ENCODE measurements at regions not wholly inside any gene's neighbourhood (a gene's known extent, or its start where the extent isn't known, plus 50 kb on each side); places are given as distances from the start of the nearest gene placed in this dataset.

GRCh38 chr2:43119303-43119702 lies 107.1 kb downstream of the ZFP36L2 start:
- no peak overlapping the region for H2AFZ ChIP-seq (ENCODE audit: low read length)
- H3K9ac ChIP-seq (ENCODE audit: low read depth, low read length, poor library complexity, severe bottlenecking) = no peak overlapping the region
- peaks cover under 1% of the 10 kb centered on the region for H3K4me1 ChIP-seq (ENCODE audit: insufficient read depth, low read length, poor library complexity, severe bottlenecking)
- no peaks in the 10 kb centered on the region for H3K9me2 ChIP-seq (replicated peaks; ENCODE audit: low read depth, low read length)
- no peaks in the 10 kb centered on the region for H4K20me1 ChIP-seq (ENCODE audit: insufficient read depth, low read length, poor library complexity, severe bottlenecking)
- H3K36me3 ChIP-seq (ENCODE audit: insufficient read depth, low read length) = no peaks in the 10 kb centered on the region
- H3K27me3 ChIP-seq (ENCODE audit: insufficient read depth, low read length, poor library complexity, severe bottlenecking) = no peaks in the 10 kb centered on the region
- H3F3A ChIP-seq (ENCODE audit: low read depth) = no peaks in the 10 kb centered on the region
- H3K4me2 ChIP-seq (ENCODE audit: low read depth, low read length, poor library complexity, severe bottlenecking) = no peak overlapping the region
- TF ChIP-seq CTCF (conservative IDR thresholded peaks at IDR 0.05; ENCODE audit: low read length) (no peak), EZH2phosphoT487 (IDR thresholded peaks at IDR 0.05; ENCODE audit: borderline replicate concordance) (no peak)
- no peaks in the 10 kb centered on the region for H3K79me2 ChIP-seq (ENCODE audit: insufficient read depth, low read length)
- no peaks in the 10 kb centered on the region for H3K9me3 ChIP-seq (ENCODE audit: insufficient read depth, low read depth, low read length)
- H3K4me3 ChIP-seq (ENCODE audit: low read length, poor library complexity, severe bottlenecking) = no peak overlapping the region

- Histone ChIP-seq H3K79me2 (ENCODE audit: insufficient read depth, low read length) (no peaks in the 10 kb centered on the region), H3K4me1 (ENCODE audit: insufficient read depth, low read length, poor library complexity, severe bottlenecking) (peaks cover 4% of the 10 kb centered on the region), H3K9me2 (replicated peaks; ENCODE audit: low read depth, low read length) (no peaks in the 10 kb centered on the region), H3K36me3 (ENCODE audit: insufficient read depth, low read length) (no peaks in the 10 kb centered on the region), H3K27me3 (ENCODE audit: insufficient read depth, low read length, poor library complexity, severe bottlenecking) (no peaks in the 10 kb centered on the region), H3K9me3 (ENCODE audit: insufficient read depth, low read depth, low read length) (no peaks in the 10 kb centered on the region), H3K4me2 (ENCODE audit: low read depth, low read length, poor library complexity, severe bottlenecking) (no peak overlapping the region), H3K4me3 (ENCODE audit: low read length, poor library complexity, severe bottlenecking) (no peak overlapping the region), H2AFZ (ENCODE audit: low read length) (no peak overlapping the region), H3F3A (ENCODE audit: low read depth) (no peaks in the 10 kb centered on the region), H3K9ac (ENCODE audit: low read depth, low read length, poor library complexity, severe bottlenecking) (no peak overlapping the region), H4K20me1 (ENCODE audit: insufficient read depth, low read length, poor library complexity, severe bottlenecking) (no peaks in the 10 kb centered on the region)
- TF ChIP-seq CTCF (conservative IDR thresholded peaks at IDR 0.05; ENCODE audit: low read length) (no peak), EZH2phosphoT487 (IDR thresholded peaks at IDR 0.05; ENCODE audit: borderline replicate concordance) (no peak)
Observed at GRCh38 chr2:43117521-43118143, 108.8 kb downstream of the ZFP36L2 start.

- no peak overlapping the region for H3K9ac ChIP-seq (ENCODE audit: low read depth, low read length, poor library complexity, severe bottlenecking)
- no peaks in the 10 kb centered on the region for H4K20me1 ChIP-seq (ENCODE audit: insufficient read depth, low read length, poor library complexity, severe bottlenecking)
- no peaks in the 10 kb centered on the region for H3K79me2 ChIP-seq (ENCODE audit: insufficient read depth, low read length)
- H3K27me3 ChIP-seq (ENCODE audit: insufficient read depth, low read length, poor library complexity, severe bottlenecking) = no peaks in the 10 kb centered on the region
- H3F3A ChIP-seq (ENCODE audit: low read depth) = no peaks in the 10 kb centered on the region
- no peaks in the 10 kb centered on the region for H3K9me2 ChIP-seq (replicated peaks; ENCODE audit: low read depth, low read length)
- peaks cover 4% of the 10 kb centered on the region for H3K4me1 ChIP-seq (ENCODE audit: insufficient read depth, low read length, poor library complexity, severe bottlenecking)
- H3K36me3 ChIP-seq (ENCODE audit: insufficient read depth, low read length) = no peaks in the 10 kb centered on the region
- no peak overlapping the region for H2AFZ ChIP-seq (ENCODE audit: low read length)
- TF ChIP-seq EZH2phosphoT487 (IDR thresholded peaks at IDR 0.05; ENCODE audit: borderline replicate concordance) (no peak), CTCF (conservative IDR thresholded peaks at IDR 0.05; ENCODE audit: low read length) (no peak)
- no peaks in the 10 kb centered on the region for H3K9me3 ChIP-seq (ENCODE audit: insufficient read depth, low read depth, low read length)
- H3K4me3 ChIP-seq (ENCODE audit: low read length, poor library complexity, severe bottlenecking) = no peak overlapping the region
- H3K4me2 ChIP-seq (ENCODE audit: low read depth, low read length, poor library complexity, severe bottlenecking) = no peak overlapping the region
Observed at GRCh38 chr2:43116988-43117387, 109.4 kb downstream of the ZFP36L2 start.

Data from Loucy (cell line).